GM23248 (cell line): ENCODE measurements at regions not wholly inside any gene's neighbourhood (a gene's known extent, or its start where the extent isn't known, plus 50 kb on each side); places are given as distances from the start of the nearest gene placed in this dataset.
A peak's percentile ranks its signal among the peaks of the same experiment; 100 is the strongest.

Source experiments
- DNase-seq: peaks from one replicate; pipeline ENCODE4 v3.0.0-alpha.2; 2015
- H2AFZ ChIP-seq: fragments of 200-600 bp; sonication (generic); 2 replicates; pipeline ENCODE4 v1.6.1; 2016; ENCODE audit warnings: antibody characterized with exemption
- H3F3A ChIP-seq: fragments of 200-600 bp; sonication (generic); 2 replicates; pipeline ENCODE4 v1.6.1; 2016; ENCODE audit warnings: mild to moderate bottlenecking, antibody characterized with exemption, mixed run types; ENCODE audit not compliant: insufficient read depth
- H3K27ac ChIP-seq: fragments of 200-600 bp; sonication (generic); 2 replicates; pipeline ENCODE4 v1.5.1; 2016; ENCODE audit warnings: mild to moderate bottlenecking
- H3K27me3 ChIP-seq: fragments of 200-600 bp; sonication (generic); replicated peaks from 2 replicates; pipeline ENCODE4 v1.6.1; 2016; ENCODE audit warnings: mild to moderate bottlenecking; ENCODE audit not compliant: insufficient read depth
- H3K36me3 ChIP-seq: fragments of 200-600 bp; sonication (generic); 2 replicates; pipeline ENCODE4 v1.6.1; 2016; ENCODE audit warnings: low read depth, mild to moderate bottlenecking
- H3K4me1 ChIP-seq: fragments of 200-600 bp; sonication (generic); 2 replicates; pipeline ENCODE4 v1.6.1; 2016; ENCODE audit warnings: mild to moderate bottlenecking; ENCODE audit not compliant: insufficient read depth
- H3K4me2 ChIP-seq: fragments of 200-600 bp; sonication (generic); one replicate; pipeline ENCODE4 v1.6.1; 2016; ENCODE audit warnings: mild to moderate bottlenecking; ENCODE audit not compliant: unreplicated experiment
- H3K4me3 ChIP-seq: fragments of 200-600 bp; sonication (generic); 2 replicates; pipeline ENCODE4 v1.5.1; 2016; ENCODE audit warnings: mild to moderate bottlenecking
- H3K79me2 ChIP-seq: fragments of 200-600 bp; sonication (generic); 2 replicates; pipeline ENCODE4 v1.6.1; 2016; ENCODE audit warnings: mild to moderate bottlenecking; ENCODE audit not compliant: insufficient read depth
- H3K9ac ChIP-seq: fragments of 200-600 bp; sonication (generic); 2 replicates; pipeline ENCODE4 v1.6.1; 2016; ENCODE audit warnings: mild to moderate bottlenecking
- H3K9me2 ChIP-seq: fragments of 200-600 bp; sonication (generic); 2 replicates; pipeline ENCODE4 v1.6.1; 2016; ENCODE audit warnings: mixed run types, mild to moderate bottlenecking, moderate library complexity; ENCODE audit not compliant: insufficient read depth
- H3K9me3 ChIP-seq: fragments of 200-600 bp; sonication (generic); one replicate; pipeline ENCODE4 v1.6.1; 2017; ENCODE audit warnings: low read depth
- H4K20me1 ChIP-seq: fragments of 200-600 bp; sonication (generic); 2 replicates; pipeline ENCODE4 v1.6.0; 2016; ENCODE audit not compliant: insufficient read depth
- EZH2 ChIP-seq: fragments of 200-600 bp; sonication (generic); IDR thresholded peaks from 2 replicates; pipeline ENCODE4 v1.6.1; 2018; ENCODE audit warnings: antibody characterized with exemption, mild to moderate bottlenecking; ENCODE audit not compliant: insufficient read depth, poor library complexity, severe bottlenecking
- EZH2phosphoT487 ChIP-seq: fragments of 200-600 bp; sonication (generic); IDR thresholded peaks from 2 replicates; pipeline ENCODE4 v1.6.1; 2018; ENCODE audit warnings: antibody characterized with exemption, moderate library complexity, mild to moderate bottlenecking, low read depth; ENCODE audit not compliant: insufficient read depth
- WGBS, 2 experiments: methylation state at CpG; one replicate each; pipeline ENCODE4 v1.1.6; 2015 to 2017; ENCODE audit warnings: low lambda C conversion rate in 2 of 2, low coverage in 1 of 2; ENCODE audit errors: missing lambda C conversion rate in 2 of 2; 5-methylcytosine and 5-hydroxymethylcytosine counted together
- in situ Hi-C: fragments of 300-500 bp; cut with MboI; formaldehyde crosslinking; loops from 2 replicates; pipeline ENCODE4 v1.15.0; 2020

DNA sequence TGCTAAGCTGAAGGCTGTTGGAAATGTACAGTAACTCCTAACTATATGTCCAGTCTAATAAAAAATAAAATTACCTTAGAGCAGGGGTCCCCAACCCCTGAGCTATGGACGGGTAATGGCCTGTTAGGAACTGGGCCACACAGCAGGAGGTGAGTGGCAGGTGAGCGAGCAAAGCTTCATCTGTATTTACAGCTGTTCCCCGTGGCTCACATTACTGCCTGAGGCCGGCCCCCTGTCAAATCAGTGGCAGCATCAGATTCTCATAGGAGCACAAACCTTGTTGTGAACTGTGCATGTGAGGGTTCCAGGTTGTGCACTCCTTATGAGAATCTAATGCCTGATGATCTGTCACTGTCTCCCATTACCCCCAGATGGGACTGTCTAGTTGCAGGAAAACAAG is 73.1 kb upstream of the CXCR4 start:
- H3K4me2 ChIP-seq, result no peak overlapping the region
- no peak overlapping the region for H3K27ac ChIP-seq
- H3K9me3 ChIP-seq, result no peaks in the 10 kb centered on the region
- H3K27me3 ChIP-seq, result no peaks in the 10 kb centered on the region
- no peak overlapping the region for H3K4me3 ChIP-seq
- no peak for TF ChIP-seq EZH2phosphoT487
- no peak for TF ChIP-seq EZH2
- no peak for DNase-seq
- H3K9ac ChIP-seq, result no peak overlapping the region
- 9 to 13% methylated on average over 4 of the region's 4 CpGs for WGBS, 2 experiments
- H3K9me2 ChIP-seq, result no peaks in the 10 kb centered on the region
- H3K79me2 ChIP-seq, result no peaks in the 10 kb centered on the region
- H3F3A ChIP-seq, result no peaks in the 10 kb centered on the region
- H4K20me1 ChIP-seq, result no peaks in the 10 kb centered on the region
- H2AFZ ChIP-seq, result no peak overlapping the region
- in situ Hi-C loops, result no loop called here
- H3K4me1 ChIP-seq, result no peaks in the 10 kb centered on the region
- H3K36me3 ChIP-seq, result no peaks in the 10 kb centered on the region

GRCh38 chr2:136189221-136189782 is 71.4 kb upstream of the CXCR4 start:
- in situ Hi-C loops, result no loop called here
- no peaks in the 10 kb centered on the region for H3K79me2 ChIP-seq
- 8 to 15% methylated on average over 5 of the region's 5 CpGs for WGBS, 2 experiments
- no peak for DNase-seq
- no peak for TF ChIP-seq EZH2
- TF ChIP-seq EZH2phosphoT487, result no peak
- no peak overlapping the region for H3K4me3 ChIP-seq
- no peaks in the 10 kb centered on the region for H3K4me1 ChIP-seq
- no peaks in the 10 kb centered on the region for H3F3A ChIP-seq
- H3K9me3 ChIP-seq, result no peaks in the 10 kb centered on the region
- no peak overlapping the region for H3K4me2 ChIP-seq
- no peaks in the 10 kb centered on the region for H4K20me1 ChIP-seq
- no peak overlapping the region for H2AFZ ChIP-seq
- H3K9me2 ChIP-seq, result no peaks in the 10 kb centered on the region
- H3K36me3 ChIP-seq, result no peaks in the 10 kb centered on the region
- H3K27me3 ChIP-seq, result no peaks in the 10 kb centered on the region
- no peak overlapping the region for H3K9ac ChIP-seq
- no peak overlapping the region for H3K27ac ChIP-seq

GRCh38 chr2:136188086-136188485 is 70.1 kb upstream of the CXCR4 start:
- H3K9me3 ChIP-seq, result no peaks in the 10 kb centered on the region
- H3F3A ChIP-seq, result no peaks in the 10 kb centered on the region
- H2AFZ ChIP-seq, result no peak overlapping the region
- no peaks in the 10 kb centered on the region for H3K9me2 ChIP-seq
- H3K36me3 ChIP-seq, result no peaks in the 10 kb centered on the region
- no peaks in the 10 kb centered on the region for H4K20me1 ChIP-seq
- in situ Hi-C loops, result no loop called here
- no peaks in the 10 kb centered on the region for H3K79me2 ChIP-seq
- TF ChIP-seq EZH2phosphoT487 (no peak), EZH2 (no peak)
- no peak overlapping the region for H3K27ac ChIP-seq
- H3K9ac ChIP-seq, result no peak overlapping the region
- H3K4me2 ChIP-seq, result no peak overlapping the region
- no peak for DNase-seq
- no peaks in the 10 kb centered on the region for H3K27me3 ChIP-seq
- H3K4me3 ChIP-seq, result no peak overlapping the region
- no peaks in the 10 kb centered on the region for H3K4me1 ChIP-seq
- WGBS, 2 experiments, result 37 to 43% methylated on average over 3 of the region's 3 CpGs

DNA sequence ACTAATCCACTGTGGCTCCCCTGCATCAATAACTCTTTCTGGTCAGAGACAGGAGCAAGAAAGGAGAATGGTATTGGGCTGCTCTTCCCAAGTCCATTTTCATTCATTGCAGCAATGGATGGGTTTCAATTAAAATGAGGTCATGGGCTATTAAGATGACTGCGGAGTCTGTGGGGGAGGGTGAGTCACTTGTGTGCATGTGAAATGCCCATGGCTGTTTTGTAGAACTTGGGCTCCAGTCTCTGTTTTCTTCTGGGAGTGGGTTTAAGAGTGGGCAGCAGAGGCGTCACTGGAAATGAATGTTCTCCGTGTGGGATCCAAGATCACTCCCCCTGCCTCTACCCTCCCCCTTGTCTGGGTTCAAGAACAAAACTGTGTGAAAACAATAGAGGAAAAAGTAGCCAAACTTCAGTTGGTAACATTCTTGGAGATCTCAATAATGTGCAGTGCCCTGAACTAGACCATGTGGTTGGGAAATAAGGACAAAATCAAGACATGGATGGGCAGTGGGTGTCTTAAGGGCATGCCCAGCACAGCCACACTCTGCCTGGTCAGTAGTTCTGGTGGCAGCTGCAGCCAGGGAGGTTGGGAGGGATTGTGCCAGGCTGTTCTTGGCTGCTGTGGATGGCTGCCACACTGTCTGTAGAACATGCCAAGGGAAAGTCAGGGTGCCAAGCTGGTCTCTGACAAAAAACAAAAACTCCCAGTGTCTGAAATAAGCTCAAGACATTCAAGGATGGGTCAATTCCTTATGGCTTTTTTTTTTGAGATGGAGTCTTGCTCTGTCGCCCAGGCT is 68.2 kb upstream of the CXCR4 start:
- no peaks in the 10 kb centered on the region for H4K20me1 ChIP-seq
- no peaks in the 10 kb centered on the region for H3K27me3 ChIP-seq
- no peaks in the 10 kb centered on the region for H3K9me2 ChIP-seq
- H3F3A ChIP-seq, result no peaks in the 10 kb centered on the region
- no peak overlapping the region for H3K27ac ChIP-seq
- no peak overlapping the region for H3K4me2 ChIP-seq
- in situ Hi-C loops, result no loop called here
- DNase-seq, result peak; percentile 8
- no peaks in the 10 kb centered on the region for H3K79me2 ChIP-seq
- TF ChIP-seq EZH2, result no peak
- no peak for TF ChIP-seq EZH2phosphoT487
- H3K36me3 ChIP-seq, result no peaks in the 10 kb centered on the region
- no peak overlapping the region for H3K9ac ChIP-seq
- H3K4me1 ChIP-seq, result no peaks in the 10 kb centered on the region
- WGBS, 2 experiments, result 26 to 38% methylated on average over 4 of the region's 4 CpGs
- no peak overlapping the region for H2AFZ ChIP-seq
- no peaks in the 10 kb centered on the region for H3K9me3 ChIP-seq
- no peak overlapping the region for H3K4me3 ChIP-seq
